Epithelial cell of proximal tubule (primary cell): ENCODE measurements at regions not wholly inside any gene's neighbourhood (a gene's known extent, or its start where the extent isn't known, plus 50 kb on each side); places are given as distances from the start of the nearest gene placed in this dataset.

ENCODE experiments used
- DNase-seq: peaks from one replicate; pipeline ENCODE4 v3.0.0-alpha.2; 2011; ENCODE audit warnings: low read depth
- H3K4me3 ChIP-seq: 2 replicates; pipeline ENCODE4 v1.5.1; 2011; ENCODE audit warnings: low read depth, mild to moderate bottlenecking, low read length
- CTCF ChIP-seq: conservative IDR thresholded peaks from 2 replicates; pipeline ENCODE4 v1.5.1; 2012; ENCODE audit warnings: low read depth, mild to moderate bottlenecking, low read length

DNA sequence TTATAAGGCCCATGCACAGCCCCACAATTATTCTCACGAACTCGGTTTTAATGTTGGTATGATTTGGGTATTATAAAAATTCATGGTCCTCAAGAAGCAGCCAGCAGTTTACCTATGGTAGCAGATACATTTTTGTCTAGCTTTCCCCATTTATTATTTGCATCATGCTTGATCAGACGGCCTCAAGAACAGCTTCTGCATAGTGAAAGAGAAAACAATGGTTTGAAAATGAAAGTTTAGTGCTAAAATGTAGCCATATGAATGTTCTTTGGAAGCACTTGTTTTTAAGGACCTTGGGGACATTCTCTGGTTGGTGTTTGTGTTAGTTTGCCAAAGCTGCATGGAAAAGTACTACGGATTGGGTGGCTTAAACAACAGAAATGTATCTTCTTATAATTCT, 72.4 kb upstream of the CPHXL start:
- no peak for TF ChIP-seq CTCF
- no peak for DNase-seq
- H3K4me3 ChIP-seq: no peak overlapping the region

- TF ChIP-seq CTCF: no peak
- no peak for DNase-seq
- H3K4me3 ChIP-seq: no peak overlapping the region
These were observed 75.0 kb upstream of the CPHXL start for GRCh38 chr16:75801307-75801706.

GRCh38 chr16:75803753-75804152, 77.5 kb upstream of the CPHXL start:
- no peak for TF ChIP-seq CTCF
- no peak overlapping the region for H3K4me3 ChIP-seq
- DNase-seq: no peak

DNA sequence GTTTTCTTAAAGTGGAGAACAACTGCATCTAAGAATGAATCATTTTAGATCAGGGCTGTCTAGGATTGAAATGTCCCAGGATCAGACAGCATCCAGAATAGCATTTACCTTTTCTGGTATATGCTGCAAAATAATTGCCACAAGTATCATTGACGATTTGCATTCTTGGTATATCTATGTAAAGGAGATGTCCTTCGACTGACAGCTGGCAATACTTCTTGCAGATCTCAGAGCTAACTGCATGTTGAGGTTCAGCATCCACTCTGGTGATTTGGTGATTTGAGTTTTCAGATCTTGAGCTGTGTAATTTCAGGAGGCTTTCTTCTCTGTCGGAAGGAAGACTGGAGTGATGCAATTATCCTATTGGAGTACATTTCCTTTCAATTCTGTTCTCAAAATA, 78.1 kb upstream of the CPHXL start:
- TF ChIP-seq CTCF: no peak
- DNase-seq: no peak
- H3K4me3 ChIP-seq: no peak overlapping the region

DNA sequence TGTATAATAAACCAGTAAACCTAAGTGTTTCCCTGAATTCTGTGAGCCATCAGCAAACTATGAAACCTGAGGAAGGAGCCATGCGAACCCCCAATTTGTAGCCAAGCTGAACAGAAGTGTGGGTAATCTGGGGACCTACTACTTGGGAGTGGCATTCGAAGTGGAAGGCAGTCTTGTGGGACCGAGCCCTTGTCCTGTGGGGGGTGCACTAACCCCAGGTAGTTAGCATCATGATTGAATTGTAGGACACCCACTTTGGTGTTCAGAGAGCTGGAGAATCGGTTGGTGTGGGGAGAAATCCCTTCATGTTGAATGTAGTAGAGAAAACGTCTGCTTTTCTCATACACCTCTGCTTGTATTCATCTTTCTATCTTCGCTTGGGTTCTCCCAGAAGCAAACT, 79.7 kb upstream of the CPHXL start:
- H3K4me3 ChIP-seq: no peak overlapping the region
- DNase-seq: no peak
- TF ChIP-seq CTCF: no peak

GRCh38 chr16:75806487-75806886, 80.2 kb upstream of the CPHXL start:
- no peak overlapping the region for H3K4me3 ChIP-seq
- no peak for TF ChIP-seq CTCF

DNA sequence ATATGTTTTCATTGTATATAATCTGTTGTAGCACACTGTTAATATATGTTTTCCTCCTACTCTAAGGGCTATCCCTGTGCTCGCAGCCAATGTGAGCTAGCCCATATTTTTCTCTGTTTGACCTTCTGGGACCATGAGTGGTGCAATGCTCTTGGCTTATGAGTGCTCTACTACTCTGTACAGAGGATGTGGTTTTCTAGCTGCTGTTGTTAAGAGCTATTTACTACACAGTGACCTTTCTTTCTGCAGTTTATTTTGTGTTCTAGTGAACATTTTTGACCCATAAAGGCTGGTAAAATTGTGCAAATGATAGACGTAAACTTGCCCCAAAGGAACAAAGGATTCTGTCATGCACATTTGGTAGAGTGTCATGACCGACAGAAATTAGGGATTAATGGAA, 84.1 kb upstream of the CPHXL start:
- H3K4me3 ChIP-seq: no peak overlapping the region
- TF ChIP-seq CTCF: no peak
- no peak for DNase-seq

More at GRCh38 chr16:75806487-75806886, 80.2 kb upstream of the CPHXL start:
- DNase-seq: no peak
